Fibroblast of mammary gland (primary cell): ENCODE measurements at regions not wholly inside any gene's neighbourhood (a gene's known extent, or its start where the extent isn't known, plus 50 kb on each side); places are given as distances from the start of the nearest gene placed in this dataset.
A peak's percentile ranks its signal among the peaks of the same experiment; 100 is the strongest.

Source experiments
- DNase-seq: peaks from one replicate; pipeline ENCODE4 v3.0.0-alpha.2; 2010; ENCODE audit warnings: low read depth
- H3K4me3 ChIP-seq: 2 replicates; pipeline ENCODE4 v1.5.1; 2011; ENCODE audit warnings: low read depth, mild to moderate bottlenecking, low read length, moderate library complexity; ENCODE audit not compliant: control insufficient read depth
- TF ChIP-seq, protein P1 (sequence below): conservative IDR thresholded peaks from 2 replicates; pipeline ENCODE4 v1.5.1; 2011; ENCODE audit warnings: low read depth, low read length, inconsistent platforms; ENCODE audit not compliant: control insufficient read depth, insufficient read depth

DNA sequence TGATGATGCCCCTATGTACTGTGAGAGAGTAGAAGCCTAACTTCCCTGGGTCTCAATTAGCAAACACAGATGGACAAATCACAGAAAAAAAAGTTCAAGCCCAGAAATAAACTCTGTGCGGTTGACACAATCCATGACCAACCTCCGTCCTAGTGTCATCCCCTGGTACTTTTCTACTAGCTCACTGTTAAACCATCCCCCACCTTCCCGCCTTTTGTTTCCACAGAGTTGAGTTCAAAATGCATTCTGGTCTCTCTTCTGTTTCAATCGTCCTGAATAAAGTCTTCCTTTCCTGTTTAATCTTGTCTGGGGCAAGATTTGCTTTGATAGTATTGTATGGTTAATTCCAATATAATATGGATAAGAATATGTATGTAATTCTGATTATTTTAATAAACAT, 199.9 kb downstream of the SLC6A15 start:
- TF ChIP-seq, protein P1, sequence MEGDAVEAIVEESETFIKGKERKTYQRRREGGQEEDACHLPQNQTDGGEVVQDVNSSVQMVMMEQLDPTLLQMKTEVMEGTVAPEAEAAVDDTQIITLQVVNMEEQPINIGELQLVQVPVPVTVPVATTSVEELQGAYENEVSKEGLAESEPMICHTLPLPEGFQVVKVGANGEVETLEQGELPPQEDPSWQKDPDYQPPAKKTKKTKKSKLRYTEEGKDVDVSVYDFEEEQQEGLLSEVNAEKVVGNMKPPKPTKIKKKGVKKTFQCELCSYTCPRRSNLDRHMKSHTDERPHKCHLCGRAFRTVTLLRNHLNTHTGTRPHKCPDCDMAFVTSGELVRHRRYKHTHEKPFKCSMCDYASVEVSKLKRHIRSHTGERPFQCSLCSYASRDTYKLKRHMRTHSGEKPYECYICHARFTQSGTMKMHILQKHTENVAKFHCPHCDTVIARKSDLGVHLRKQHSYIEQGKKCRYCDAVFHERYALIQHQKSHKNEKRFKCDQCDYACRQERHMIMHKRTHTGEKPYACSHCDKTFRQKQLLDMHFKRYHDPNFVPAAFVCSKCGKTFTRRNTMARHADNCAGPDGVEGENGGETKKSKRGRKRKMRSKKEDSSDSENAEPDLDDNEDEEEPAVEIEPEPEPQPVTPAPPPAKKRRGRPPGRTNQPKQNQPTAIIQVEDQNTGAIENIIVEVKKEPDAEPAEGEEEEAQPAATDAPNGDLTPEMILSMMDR = no peak
- H3K4me3 ChIP-seq = no peak overlapping the region
- DNase-seq = no peak

DNA sequence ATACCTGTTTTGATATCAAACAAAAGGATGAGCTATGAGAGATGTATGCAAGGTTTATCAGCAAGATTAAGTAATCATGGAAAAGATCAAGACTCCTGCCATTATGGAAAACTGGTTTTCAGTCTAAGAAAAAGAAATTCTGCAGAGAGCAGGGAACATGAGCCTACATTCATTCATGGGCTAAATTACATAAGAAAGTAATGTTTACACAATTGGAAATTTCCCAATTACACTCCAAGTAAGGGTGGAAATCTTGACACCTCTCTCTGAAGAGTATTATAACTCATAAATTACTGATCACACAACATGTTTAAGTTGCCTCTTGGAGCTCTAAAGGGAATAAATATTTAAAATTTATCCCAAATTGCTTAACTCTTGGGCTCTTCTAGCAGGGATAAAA, 206.2 kb downstream of the SLC6A15 start:
- TF ChIP-seq, protein P1 = no peak
- DNase-seq = no peak
- H3K4me3 ChIP-seq = no peak overlapping the region

DNA sequence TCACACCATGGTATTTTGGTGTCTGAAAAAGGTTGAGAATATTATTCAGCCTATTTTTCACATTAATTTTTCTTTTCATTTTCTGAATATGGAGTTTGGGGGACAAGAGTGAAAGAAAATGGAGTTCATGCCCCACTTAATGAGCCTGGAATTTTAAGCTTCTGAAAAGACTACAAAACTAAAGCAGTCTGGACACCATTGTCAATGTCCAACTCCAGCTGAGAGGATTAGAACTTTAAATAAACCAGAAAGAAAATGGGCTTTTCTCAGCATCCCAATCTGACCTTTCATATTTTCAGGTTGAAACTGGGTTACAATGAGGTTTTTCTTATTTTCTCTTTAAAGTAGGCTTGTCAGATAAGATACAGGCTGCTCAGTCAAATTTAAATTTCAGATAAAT, 207.7 kb downstream of the SLC6A15 start:
- DNase-seq = no peak
- H3K4me3 ChIP-seq = no peak overlapping the region
- TF ChIP-seq, protein P1 = no peak

DNA sequence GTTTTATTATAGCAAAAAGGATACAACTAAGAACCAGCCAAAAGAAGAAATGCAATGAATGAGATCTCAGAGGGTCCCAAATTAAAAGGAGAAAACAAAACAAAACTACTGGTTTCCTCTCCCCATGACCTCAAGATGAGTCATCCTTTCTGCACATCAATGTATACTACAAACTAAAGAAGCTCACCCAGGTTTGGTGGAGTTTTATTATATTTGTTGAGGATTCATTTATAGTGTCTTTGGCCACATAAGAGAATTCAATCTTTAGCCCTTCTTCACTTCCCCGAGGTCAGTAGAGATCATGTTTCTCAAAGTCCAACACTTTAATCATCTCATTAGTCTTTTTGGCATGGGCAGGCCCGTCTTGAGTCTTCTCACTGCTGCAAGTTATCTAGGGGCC, 210.6 kb downstream of the SLC6A15 start:
- TF ChIP-seq, protein P1 = no peak
- no peak overlapping the region for H3K4me3 ChIP-seq
- peak; percentile 28 for DNase-seq

DNA sequence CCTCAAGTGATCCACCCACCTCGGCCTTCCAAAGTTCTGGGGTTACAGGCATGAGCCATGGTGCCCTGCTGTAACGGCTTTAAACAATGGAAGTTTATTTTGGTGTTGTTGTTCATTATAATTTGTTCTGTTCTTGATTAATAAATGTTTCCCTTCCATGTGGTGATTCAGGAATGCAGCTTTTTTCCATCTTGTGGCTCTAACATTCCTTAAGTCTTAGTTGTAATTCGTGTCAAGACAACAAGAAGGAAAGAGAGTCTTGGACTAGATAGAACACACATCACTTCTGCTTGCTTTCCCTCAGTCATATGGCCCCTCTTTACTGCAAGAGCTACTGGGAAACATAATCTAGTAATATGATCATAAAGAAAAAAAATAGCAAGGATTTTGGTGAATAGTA, 211.6 kb downstream of the SLC6A15 start:
- TF ChIP-seq, protein P1 = no peak
- peak; percentile 7 for DNase-seq
- no peak overlapping the region for H3K4me3 ChIP-seq

DNA sequence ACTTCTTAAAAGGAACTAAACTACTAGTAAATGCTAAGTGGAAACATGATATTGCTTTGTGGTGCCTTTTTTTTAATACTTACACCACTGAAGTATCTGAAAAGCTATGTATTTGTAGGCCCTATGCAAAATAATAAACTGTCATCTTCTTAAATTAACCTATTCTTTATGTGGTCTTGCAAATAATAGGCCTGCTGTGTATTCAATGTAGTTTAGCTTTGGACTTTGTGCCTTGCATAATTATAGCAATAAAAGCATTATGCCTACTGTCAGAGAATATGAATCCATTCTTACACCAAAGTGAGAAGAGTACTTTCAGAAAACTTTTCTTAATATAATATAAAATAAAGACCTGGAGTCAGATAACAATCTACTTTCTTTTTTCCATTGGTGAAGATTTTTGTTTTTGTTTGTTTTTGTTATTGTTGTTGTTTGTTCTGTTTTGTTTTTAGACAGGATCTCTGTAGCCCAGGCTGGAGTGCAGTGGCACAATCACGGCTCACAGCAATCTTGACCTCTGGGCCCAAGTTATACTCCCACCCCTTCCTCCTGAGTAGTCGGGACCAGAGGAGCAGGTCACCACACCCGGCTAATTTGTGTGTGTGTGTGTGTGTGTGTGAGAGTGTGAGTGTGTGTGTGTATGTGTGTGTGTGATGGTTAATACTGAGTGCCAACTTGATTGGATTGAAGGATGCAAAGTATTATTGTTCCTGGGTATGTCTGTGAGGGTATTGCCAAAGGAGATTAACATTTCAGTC, 213.8 kb downstream of the SLC6A15 start:
- no peak for DNase-seq
- TF ChIP-seq, protein P1 = no peak
- no peak overlapping the region for H3K4me3 ChIP-seq
